GM18511 (cell line): ENCODE measurements at regions not wholly inside any gene's neighbourhood (a gene's known extent, or its start where the extent isn't known, plus 50 kb on each side); places are given as distances from the start of the nearest gene placed in this dataset.
"Not testable (repeated sequence)": the region's sequence is repeated elsewhere in the genome, so short reads cannot be mapped to it uniquely, and the experiment has no call there.

ENCODE experiments used
- ATAC-seq: cut with Tn5 transposase; IDR thresholded peaks from one replicate; pipeline ENCODE4 v1.9.1; 2021; ENCODE audit warnings: mild to moderate bottlenecking, moderate library complexity; ENCODE audit not compliant: unreplicated experiment

DNA sequence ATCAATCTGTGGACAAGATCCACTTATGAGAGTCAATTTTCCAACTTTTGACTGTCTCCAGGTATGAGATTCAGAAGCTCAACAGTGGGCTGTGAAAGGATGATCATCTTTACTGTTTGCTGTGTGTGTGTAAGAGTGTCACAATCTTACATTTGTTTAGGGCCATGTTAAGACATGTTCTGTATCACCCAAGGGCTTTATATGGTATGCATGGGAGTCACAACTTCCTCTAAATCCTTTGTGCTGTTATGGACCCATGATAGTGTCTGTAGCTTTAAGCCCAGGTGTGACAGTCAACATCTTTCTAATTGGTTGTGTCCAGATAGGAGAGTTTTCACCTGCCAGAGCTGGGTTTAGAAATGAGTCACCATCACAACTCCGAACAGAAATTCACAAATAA lies 70.2 kb downstream of the ZNF726 start:
- ATAC-seq: not testable (repeated sequence)

DNA sequence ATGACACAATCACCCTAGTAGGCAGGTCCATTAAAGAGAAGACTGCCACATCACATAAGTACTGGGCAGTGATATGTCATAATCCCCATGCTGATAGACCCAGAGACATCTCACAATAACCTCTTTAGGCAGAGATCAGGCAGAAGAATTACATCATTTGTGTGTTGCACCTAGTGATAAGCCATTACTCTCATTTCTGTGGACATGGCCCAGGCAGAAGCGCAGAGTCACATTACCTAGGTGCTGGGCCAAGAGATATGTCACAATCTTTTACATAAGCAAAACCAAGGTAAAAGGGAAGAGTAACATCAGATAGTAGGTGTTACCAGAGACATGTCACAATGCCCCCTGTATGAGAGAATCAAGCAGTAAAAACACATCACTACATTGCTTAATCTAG lies 71.9 kb downstream of the ZNF726 start:
- no peak for ATAC-seq

DNA sequence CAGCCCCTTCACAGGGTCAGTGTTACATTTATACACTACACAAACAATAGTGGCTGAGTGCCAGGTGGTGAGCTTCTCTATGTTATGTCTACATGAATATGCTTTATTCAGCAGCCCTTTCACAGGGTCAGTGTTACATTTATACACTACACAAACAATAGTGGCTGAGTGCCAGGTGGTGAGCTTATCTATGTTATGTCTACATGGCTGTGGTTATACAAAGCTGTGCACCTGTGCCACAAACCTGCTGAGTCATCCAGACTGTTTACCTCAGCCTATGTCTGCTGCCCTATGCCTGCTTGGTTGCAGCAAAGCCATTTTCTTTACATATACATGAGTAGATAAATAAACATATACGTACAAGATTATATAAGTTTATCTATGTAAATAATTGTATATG lies 76.5 kb downstream of the ZNF726 start:
- no peak for ATAC-seq

DNA sequence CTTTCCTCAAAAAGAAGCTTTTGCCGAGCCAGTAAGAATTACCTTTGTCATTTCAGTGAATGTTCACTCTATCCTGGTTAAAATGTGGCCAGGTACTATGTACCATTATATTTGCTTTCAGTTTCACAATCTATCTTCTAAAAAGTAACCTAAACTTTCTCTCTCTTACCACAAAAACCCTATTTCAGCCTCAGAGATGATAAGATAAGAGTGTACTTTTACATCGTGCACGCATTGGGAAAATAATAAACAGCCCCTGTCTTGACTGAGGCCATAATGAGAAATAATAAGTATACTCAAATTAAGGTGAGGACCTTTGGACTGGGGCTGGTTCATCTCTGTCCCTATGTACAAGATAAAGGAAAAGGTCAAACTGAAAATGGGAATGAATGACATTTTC lies 77.7 kb downstream of the ZNF726 start:
- ATAC-seq: no peak

DNA sequence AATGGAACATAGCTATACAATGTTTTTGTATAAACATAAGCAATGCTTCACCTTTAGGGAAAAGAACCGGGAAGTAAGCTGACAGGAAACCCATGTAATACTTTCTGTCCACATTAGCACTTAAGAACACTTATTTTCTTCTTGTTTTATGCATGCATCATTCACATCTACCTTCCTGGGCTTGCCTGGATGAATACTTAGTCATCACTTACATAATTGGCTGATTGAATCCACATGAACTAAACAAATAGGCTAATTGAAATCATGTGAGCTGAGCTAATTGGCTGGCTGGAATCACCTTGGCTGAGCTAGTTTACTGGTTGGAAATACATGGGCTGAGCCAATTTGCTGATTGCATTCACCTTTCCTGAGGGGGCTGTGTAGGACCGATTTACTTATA lies 78.8 kb downstream of the ZNF726 start:
- no peak for ATAC-seq

DNA sequence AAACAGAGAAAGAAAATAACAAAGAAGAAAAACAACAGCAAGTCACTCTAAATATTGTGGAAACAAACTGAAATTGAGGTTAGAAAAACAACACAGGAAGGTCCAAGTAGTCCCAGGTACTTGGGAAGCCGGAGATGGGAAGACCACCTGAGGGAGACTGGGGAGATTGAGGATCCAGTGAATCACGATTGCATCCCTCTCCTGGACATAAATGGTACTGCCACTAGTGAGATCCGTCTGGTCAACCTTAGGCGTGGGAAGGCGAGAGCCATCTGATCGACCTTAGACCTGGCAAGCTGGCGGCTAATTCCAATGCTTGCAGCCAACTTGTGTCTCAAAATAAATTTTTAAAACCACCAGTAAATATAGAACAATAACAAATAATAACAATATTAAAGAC lies 81.9 kb downstream of the ZNF726 start:
- ATAC-seq: no peak

DNA sequence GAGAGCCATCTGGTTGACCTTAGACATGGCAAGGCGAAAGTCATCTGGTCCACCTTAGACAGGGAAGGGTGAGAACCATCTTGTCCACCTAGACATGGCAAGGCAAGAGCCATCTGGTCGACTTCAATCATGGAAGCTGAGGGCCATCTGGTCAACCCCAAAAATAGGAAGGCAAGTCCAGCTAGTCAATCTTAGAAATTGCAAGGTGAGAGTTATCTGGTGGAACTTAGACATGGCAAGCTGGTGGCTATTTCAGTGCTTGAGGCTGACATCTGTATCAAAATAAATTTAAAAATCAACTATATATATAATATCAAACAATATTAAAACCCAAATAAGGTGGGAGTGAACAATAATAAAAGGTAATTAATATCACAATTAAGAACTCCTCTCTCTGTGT lies 83.9 kb downstream of the ZNF726 start:
- ATAC-seq: no peak

DNA sequence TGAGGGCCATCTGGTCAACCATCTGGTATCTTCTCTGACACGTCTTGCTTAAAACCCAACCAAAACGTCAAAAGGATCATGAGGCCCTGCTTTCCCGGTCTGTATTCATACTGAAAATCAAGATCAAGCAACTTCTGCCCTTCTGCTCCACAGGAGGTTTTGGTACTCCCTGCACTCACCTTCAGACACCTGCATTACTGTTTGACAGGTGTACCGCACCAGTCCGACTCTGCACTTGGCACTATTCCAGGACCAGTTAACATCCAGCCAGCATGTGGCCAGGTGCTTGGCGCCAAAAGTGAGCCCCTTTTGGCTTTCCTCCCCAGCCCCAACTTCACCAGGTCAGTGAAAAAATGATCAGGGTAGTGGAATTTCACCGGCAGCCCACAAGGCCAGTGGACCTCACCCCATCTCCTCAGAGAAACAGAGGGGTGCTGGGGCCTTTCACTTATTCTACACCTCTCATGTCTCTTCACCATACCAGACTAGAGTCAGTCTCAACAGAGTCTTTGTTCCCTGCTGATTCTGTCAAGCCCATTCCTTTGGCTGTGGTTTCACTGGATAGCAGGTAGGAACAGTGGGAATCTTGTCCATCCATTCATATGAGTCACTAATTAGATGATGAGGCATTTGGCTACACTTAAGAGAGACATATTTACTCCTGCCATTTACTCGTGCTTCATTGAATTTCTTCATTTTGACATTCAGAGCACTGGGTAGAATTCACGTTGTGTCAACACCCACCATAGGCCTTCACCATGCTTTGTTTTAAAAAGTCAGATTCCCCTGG lies 85.3 kb downstream of the ZNF726 start:
- ATAC-seq: no peak

DNA sequence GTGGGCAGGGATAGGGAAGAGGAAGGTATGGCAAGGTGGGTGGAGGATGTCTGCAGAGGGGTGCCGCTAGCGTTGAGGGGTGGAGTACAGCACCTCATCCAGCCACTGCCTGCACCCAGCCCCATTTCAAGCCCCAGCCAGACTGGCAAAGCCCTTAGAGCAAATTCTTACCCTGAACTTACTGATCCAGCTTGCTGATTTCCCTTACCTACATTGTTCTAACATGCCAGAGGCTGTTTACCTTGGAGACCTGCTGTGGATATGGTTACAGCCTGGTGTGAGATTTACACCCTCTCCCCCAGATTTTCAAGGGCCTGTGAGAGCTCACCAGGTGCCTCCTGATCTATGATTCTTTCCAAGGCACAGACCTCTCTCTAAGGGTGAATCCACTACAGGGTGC lies 86.0 kb downstream of the ZNF726 start:
- ATAC-seq: no peak

DNA sequence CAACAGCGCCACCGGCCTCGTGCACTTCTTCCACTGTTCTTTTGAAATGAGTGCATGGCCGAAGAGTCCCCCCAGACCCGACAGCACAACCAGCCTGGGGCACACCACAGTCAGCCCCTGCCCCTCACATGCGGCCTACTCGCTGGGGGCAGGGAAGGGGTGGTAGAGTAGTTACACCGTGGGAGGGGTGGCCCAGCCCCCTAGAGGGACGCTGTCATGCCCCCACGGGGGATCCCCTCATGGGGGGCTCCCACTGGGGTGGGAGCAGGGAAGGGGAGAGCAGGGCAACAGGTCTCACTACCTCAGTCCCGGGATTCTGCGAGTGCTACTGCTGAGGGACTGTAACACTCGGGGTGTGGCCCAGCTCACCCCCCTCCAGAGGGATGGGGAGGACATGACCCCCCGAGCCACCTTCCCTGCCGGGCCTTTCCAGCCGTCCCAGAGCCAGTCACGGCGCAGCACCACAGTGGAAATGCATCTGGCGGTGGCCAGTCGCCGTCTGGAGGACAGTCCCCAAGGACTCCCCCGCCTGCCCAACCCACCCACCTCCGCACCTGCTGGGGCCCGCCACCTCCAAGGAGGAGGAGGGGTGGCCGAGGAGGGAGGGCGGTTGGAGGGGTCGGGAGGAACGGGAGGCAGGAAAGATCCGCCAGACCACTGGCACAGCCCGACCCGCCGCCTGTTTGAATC lies 84.6 kb upstream of the ZNF254 start:
- no peak for ATAC-seq

DNA sequence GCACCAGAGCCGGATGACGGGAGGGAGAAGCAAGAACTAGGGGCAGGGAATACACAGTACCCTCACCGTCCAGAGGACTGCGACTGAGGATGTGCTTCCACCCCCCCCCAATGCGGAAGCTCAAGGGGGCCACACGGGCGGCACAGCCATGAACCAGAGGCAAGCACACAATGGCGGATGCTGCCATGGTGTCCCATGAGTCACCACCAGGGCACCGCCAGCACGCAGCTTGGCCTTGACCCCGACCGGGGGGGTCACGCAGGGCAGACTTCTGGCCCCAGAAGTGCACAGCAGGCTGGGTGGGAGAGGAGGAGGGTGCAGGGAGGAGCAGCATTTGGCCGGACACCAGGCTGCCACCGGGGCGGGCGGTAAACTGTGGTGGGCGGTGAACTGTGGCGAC lies 83.5 kb upstream of the ZNF254 start:
- no peak for ATAC-seq

DNA sequence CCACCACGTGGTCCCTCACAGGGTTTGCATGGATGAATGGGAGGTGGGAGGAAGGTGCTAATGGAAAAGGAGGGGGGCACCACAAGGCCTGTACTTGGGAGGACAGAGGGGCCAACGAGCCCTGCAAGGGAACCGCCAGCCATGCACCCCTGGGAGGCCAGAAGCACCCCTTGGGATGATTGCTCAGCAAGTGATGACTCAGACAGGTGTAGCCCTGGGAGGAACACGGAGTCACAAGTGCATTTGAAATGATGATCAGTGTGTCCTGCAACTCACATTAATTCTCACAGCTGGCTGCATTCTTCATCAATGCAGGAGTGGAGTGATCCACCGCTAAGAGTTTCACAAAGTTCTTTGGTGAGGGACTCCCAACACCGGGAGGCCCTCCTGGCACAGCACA lies 82.8 kb upstream of the ZNF254 start:
- ATAC-seq: no peak

DNA sequence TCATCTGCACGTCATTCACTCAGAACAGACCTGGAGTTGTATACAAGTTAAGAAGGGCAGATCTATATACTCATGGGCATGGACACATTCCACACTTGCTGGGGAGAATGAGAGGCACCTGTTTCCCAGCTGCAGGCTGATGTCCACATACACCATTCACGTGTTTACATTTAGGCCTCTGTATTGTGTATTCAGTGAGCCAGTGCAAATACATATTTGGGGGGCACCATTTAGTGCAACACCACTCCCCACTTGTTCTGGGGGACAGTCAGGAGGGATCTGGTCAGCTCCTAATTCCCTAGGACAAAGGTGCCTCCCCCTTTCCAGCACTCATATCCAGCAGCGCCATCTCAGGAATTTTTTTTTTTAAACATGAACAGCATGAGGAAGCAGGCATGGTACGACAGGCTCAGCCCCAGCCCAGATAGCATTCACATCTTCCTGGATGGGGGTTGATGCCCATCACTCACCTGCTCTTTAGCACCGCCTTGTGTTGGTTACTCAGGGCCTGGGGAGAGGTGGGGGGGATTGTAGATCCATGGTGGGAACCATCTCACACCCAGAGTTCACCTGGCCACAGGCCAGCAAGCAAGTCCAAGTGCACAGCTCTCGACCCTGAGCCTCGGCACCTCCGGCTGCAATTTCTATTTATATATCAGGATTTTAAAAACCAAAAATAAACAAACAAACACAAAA lies 56.9 kb upstream of the ZNF254 start:
- no peak for ATAC-seq

DNA sequence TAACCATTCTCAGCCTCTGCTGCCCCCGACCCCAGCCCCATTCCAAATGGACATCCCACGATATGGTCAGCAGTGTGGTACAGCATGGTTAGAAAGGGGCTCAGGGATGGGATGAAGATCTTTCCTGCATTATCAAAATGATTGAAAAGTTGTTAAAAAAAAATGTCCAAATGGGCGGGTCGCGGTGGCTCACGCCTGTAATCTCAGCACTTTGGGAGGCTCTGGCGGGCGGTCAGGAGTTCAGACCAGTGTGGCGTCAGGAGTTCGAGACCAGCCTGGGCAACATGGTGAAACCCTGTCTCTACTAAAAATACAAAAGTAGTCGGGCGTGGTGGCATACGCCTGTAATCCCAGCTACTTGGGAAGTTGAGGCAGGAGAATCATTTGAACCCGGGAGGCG lies 54.3 kb upstream of the ZNF254 start:
- ATAC-seq: no peak

DNA sequence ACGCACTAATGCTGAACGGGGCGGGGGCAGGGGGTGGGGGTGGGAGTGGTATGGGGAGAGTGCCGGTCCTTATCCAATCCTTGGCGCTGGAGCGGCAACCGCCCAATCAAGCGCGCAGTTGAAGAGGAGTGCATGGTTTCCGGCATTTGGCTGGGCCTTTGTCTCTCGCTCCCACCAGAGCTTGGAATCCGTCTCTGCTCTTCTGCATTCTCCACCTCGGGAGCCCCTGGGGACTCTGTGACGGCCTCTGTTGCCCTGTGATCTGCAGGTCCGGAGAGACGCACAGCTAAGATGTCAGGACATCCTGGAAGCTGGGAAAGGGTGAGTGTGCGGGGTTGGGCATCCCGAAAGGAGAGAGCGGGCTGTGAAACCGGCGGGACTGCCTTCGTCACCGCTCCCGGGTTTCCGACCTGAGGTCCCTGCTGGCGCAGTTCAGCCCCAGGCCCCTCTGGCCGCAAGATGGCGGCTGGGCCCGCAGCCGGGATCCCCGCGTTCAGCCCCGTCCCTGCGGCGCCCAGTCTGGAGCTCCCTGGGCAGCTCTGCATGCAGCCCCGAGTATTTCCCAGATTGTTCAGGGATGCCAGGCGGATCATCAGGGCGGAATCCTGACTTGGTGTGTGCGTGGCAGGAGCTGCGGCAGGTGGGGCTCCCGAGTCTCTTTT lies 53.6 kb upstream of the ZNF254 start:
- ATAC-seq: peak; percentile 96

DNA sequence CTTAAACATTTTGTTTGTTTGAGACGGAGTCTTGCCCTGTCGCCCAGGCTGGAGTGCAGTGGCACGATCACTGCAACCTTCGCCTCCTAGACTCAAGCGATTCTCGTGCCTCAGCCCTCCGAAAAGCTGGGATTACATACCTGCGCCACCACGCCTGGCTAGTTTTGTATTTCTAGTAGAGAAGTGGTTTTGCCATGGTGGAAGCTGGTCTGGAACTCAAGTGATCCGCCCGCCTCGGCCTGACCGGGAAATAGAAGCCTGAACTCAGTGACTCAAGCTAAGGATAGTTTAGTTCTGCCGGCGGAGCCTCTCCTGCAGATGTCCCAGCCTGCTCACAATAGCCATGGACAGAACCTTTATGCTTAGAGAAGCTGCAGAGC lies 53.0 kb upstream of the ZNF254 start:
- ATAC-seq: peak; percentile 39

DNA sequence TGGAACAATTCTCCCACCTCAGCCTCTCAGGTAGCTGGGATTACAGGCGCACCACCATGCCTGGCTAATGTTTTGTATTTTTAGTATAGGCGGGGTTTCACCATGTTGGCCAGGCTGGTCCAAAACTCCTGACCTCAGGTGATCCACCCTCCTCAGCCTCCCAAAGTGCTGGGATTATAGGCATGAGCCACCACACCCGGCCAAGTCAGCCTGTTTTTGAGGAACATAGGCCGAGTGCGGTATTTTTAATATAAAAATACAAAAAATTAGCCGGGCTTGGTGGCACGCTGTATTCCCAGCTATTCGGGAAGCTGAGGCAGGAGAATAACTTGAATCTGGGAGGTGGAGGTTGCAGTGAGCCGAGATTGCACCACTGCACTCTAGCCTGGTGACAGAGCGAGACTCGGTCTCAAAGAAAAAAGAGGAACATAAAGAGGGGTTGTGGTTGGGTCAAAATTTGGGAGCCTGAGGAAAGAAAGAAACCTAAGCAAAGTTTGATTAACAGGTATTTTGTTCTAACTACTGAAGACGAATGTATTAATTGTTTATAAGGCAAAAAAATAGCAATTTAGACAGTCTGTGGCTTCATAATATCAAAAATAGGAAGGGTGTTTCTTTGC lies 51.6 kb upstream of the ZNF254 start:
- not testable (repeated sequence) for ATAC-seq
